CD14-positive monocyte (primary cell): ENCODE measurements at regions not wholly inside any gene's neighbourhood (a gene's known extent, or its start where the extent isn't known, plus 50 kb on each side); places are given as distances from the start of the nearest gene placed in this dataset.

Experiments
- DNase-seq, 3 donors: peaks; one replicate each; pipeline ENCODE4 v3.0.0-alpha.2; 2011 to 2022
- H2AFZ ChIP-seq: 2 replicates; pipeline ENCODE4 v1.6.0; 2012; ENCODE audit warnings: mild to moderate bottlenecking, low read depth, low read length, inconsistent platforms; ENCODE audit not compliant: insufficient read depth, poor library complexity, severe bottlenecking
- H3K27ac ChIP-seq, 2 donors: 1 replicate in 1 of 2; 2 replicates in 1 of 2; pipeline ENCODE4 v1.5.1; 2012 to 2013; ENCODE audit warnings: low read length in 2 of 2, control low read depth in 1 of 2, inconsistent platforms in 1 of 2, low read depth in 1 of 2, mild to moderate bottlenecking in 1 of 2
- H3K27me3 ChIP-seq, 2 donors: one replicate each; pipeline versions ENCODE4 v1.6.0 to v1.6.1; 2011 to 2013; ENCODE audit warnings: low read length in 2 of 2; ENCODE audit not compliant: control insufficient read depth in 2 of 2, insufficient read depth in 2 of 2
- H3K36me3 ChIP-seq, 2 donors: replicated peaks in 1 of 2; 1 replicate in 1 of 2; 2 replicates in 1 of 2; pipeline versions ENCODE4 v1.5.1 to v1.6.1; 2012 to 2013; ENCODE audit warnings: low read length in 2 of 2, control low read depth in 1 of 2, inconsistent platforms in 1 of 2, mild to moderate bottlenecking in 1 of 2; ENCODE audit not compliant: insufficient read depth in 2 of 2, control insufficient read depth in 1 of 2
- H3K4me1 ChIP-seq, 2 donors: 1 replicate in 1 of 2; 2 replicates in 1 of 2; pipeline versions ENCODE4 v1.5.1 to v1.6.1; 2012 to 2013; ENCODE audit warnings: low read length in 2 of 2, control low read depth in 1 of 2, inconsistent platforms in 1 of 2, mild to moderate bottlenecking in 1 of 2, moderate library complexity in 1 of 2; ENCODE audit not compliant: insufficient read depth in 2 of 2, control insufficient read depth in 1 of 2
- H3K4me2 ChIP-seq: replicated peaks from 2 replicates; pipeline ENCODE3; 2012; ENCODE audit warnings: low read length, moderate library complexity, mild to moderate bottlenecking; ENCODE audit not compliant: poor library complexity, severe bottlenecking; ENCODE audit errors: extremely low read depth
- H3K4me3 ChIP-seq, 3 experiments: fragments of 200-600 bp in 1 of 3; sonication (generic) in 1 of 3; replicated peaks in 1 of 3; 1 replicate in 2 of 3; 2 replicates in 1 of 3; pipeline ENCODE4 v1.5.1; 2011 to 2013; ENCODE audit warnings: low read length in 3 of 3, mild to moderate bottlenecking in 3 of 3, control low read depth in 2 of 3, low read depth in 2 of 3, inconsistent platforms in 1 of 3, moderate library complexity in 1 of 3
- H3K79me2 ChIP-seq: 2 replicates; pipeline ENCODE4 v1.6.0; 2012; ENCODE audit warnings: mild to moderate bottlenecking, control low read depth, inconsistent platforms, low read length, moderate library complexity; ENCODE audit not compliant: insufficient read depth
- H3K9ac ChIP-seq: 2 replicates; pipeline ENCODE4 v1.6.0; 2017; ENCODE audit warnings: low read length, mild to moderate bottlenecking; ENCODE audit not compliant: insufficient read depth, poor library complexity, severe bottlenecking
- H3K9me3 ChIP-seq, 2 donors: replicated peaks in 1 of 2; 1 replicate in 1 of 2; 2 replicates in 1 of 2; pipeline versions ENCODE4 v1.5.1 to v1.6.1; 2012 to 2013; ENCODE audit warnings: low read length in 2 of 2, control low read depth in 1 of 2; ENCODE audit not compliant: control insufficient read depth in 1 of 2, insufficient read depth in 1 of 2
- H4K20me1 ChIP-seq: 2 replicates; pipeline ENCODE4 v1.6.0; 2012; ENCODE audit warnings: mild to moderate bottlenecking, low read length, control low read depth, moderate library complexity; ENCODE audit not compliant: insufficient read depth
- H3K27ac Mint-ChIP-seq, 7 donors: one replicate each; pipeline ENCODE4 v1.8.0; 2020; ENCODE audit warnings: mild to moderate bottlenecking in 7 of 7, mixed read lengths in 7 of 7, moderate library complexity in 6 of 7, inconsistent platforms in 2 of 7
- H3K27me3 Mint-ChIP-seq, 3 donors: one replicate each; pipeline ENCODE4 v1.8.0; 2021 to 2022; ENCODE audit warnings: low read depth in 3 of 3, mild to moderate bottlenecking in 3 of 3, mixed read lengths in 3 of 3, moderate library complexity in 3 of 3, inconsistent platforms in 1 of 3
- H3K36me3 Mint-ChIP-seq, 2 donors: one replicate each; pipeline ENCODE4 v1.8.0; 2020; ENCODE audit warnings: mixed read lengths in 2 of 2, inconsistent platforms in 1 of 2, mild to moderate bottlenecking in 1 of 2
- H3K4me1 Mint-ChIP-seq: one replicate; pipeline ENCODE4 v1.8.0; 2020; ENCODE audit warnings: mild to moderate bottlenecking, mixed read lengths
- H3K4me3 Mint-ChIP-seq, 2 donors: one replicate each; pipeline ENCODE4 v1.8.0; 2020; ENCODE audit warnings: mild to moderate bottlenecking in 2 of 2, mixed read lengths in 2 of 2, moderate library complexity in 1 of 2
- H3K9me3 Mint-ChIP-seq, 7 donors: one replicate each; pipeline ENCODE4 v1.8.0; 2020 to 2022; ENCODE audit warnings: mixed read lengths in 7 of 7, mild to moderate bottlenecking in 6 of 7, moderate library complexity in 6 of 7, inconsistent platforms in 2 of 7
- WGBS: methylation state at CpG from one replicate; pipeline ENCODE4 v1.1.5; 2013; ENCODE audit warnings: missing lambda C conversion rate; ENCODE audit not compliant: insufficient coverage; 5-methylcytosine and 5-hydroxymethylcytosine counted together
- intact Hi-C, 2 donors: fragments of 100-400 bp; cut with micrococcal nuclease; formaldehyde crosslinking; loops; one replicate each; pipeline versions ENCODE4 v1.15.0 to v1.15.1; 2023
- TF ChIP-seq, protein P1 (sequence below): fragments of 200-600 bp; IDR thresholded peaks from one replicate; pipeline ENCODE4 v1.8.0; 2022; ENCODE audit warnings: antibody characterized with exemption, mild to moderate bottlenecking

DNA sequence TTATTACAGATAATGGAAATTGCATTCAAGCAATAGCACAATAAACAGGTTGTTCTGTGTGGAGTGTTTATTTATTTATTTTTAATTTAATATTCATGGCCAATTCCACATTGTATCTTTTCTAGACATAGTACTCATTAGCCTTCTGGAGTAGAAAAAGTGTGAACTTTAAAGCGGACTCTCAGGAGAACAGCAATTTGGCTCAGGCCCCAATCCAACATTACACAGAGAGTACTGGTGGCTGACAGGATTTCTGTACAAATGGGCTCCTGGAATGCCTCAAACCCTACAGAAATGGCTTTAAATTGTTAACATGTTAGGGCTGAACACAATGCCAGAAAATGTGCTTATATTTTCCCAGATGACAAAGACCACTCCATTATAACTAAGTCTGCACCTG lies 533.9 kb upstream of the NXPH2 start:
- Mint-ChIP-seq H3K36me3 (no peaks in the 10 kb centered on the region), H3K27me3 (no peaks in the 10 kb centered on the region), H3K4me1 (no peaks in the 10 kb centered on the region), H3K27ac (no peak overlapping the region), H3K4me3 (no peak overlapping the region), H3K9me3 (peaks cover 0 to 2% (median 0%) of the 10 kb centered on the region in 7 donors)
- H3K4me1 ChIP-seq = no peaks in the 10 kb centered on the region
- H3K9ac ChIP-seq = no peak overlapping the region
- no peaks in the 10 kb centered on the region for H3K9me3 ChIP-seq
- H3K4me2 ChIP-seq = no peak overlapping the region
- no peak overlapping the region for H3K4me3 ChIP-seq
- TF ChIP-seq, protein P1, sequence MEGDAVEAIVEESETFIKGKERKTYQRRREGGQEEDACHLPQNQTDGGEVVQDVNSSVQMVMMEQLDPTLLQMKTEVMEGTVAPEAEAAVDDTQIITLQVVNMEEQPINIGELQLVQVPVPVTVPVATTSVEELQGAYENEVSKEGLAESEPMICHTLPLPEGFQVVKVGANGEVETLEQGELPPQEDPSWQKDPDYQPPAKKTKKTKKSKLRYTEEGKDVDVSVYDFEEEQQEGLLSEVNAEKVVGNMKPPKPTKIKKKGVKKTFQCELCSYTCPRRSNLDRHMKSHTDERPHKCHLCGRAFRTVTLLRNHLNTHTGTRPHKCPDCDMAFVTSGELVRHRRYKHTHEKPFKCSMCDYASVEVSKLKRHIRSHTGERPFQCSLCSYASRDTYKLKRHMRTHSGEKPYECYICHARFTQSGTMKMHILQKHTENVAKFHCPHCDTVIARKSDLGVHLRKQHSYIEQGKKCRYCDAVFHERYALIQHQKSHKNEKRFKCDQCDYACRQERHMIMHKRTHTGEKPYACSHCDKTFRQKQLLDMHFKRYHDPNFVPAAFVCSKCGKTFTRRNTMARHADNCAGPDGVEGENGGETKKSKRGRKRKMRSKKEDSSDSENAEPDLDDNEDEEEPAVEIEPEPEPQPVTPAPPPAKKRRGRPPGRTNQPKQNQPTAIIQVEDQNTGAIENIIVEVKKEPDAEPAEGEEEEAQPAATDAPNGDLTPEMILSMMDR = no peak
- intact Hi-C loops = no loop called here
- no peak overlapping the region for H3K27ac ChIP-seq
- no CpG with 5 or more reads among the region's 1 CpG for WGBS
- no peak for DNase-seq
- no peaks in the 10 kb centered on the region for H3K36me3 ChIP-seq
- no peak overlapping the region for H2AFZ ChIP-seq
- H3K79me2 ChIP-seq = no peaks in the 10 kb centered on the region
- no peaks in the 10 kb centered on the region for H4K20me1 ChIP-seq
- H3K27me3 ChIP-seq = no peaks in the 10 kb centered on the region

DNA sequence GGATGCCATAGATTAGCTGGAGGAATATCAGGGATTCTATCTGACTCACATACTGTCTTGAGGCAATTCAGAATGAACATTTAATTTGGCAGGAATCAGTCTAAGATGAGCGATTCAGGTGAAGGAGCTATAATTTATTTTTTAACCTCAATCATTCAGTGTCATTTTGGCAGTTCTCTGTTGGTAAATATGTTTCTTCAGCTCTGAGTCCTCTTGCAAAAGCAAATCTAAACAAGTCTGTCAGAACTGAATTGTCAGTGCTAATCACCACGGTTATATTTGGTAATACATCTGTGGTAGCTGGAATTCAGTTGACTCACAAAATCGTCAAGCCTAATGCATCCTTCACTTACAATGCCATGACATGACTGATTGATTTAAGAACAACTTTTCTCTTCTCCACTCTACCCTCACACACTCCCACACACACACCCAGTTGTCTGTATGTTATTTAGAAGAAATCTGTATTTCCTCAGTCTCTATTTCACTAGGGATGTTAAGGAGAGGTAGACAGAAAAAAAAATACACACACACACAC lies 516.6 kb upstream of the NXPH2 start:
- Mint-ChIP-seq H3K4me3 (no peak overlapping the region), H3K9me3 (peaks cover 0 to 7% (median 2%) of the 10 kb centered on the region in 7 donors), H3K36me3 (no peaks in the 10 kb centered on the region), H3K27me3 (no peaks in the 10 kb centered on the region), H3K27ac (no peak overlapping the region), H3K4me1 (no peaks in the 10 kb centered on the region)
- H3K4me2 ChIP-seq = no peak overlapping the region
- WGBS = no CpG with 5 or more reads among the region's 3 CpGs
- peaks cover 0 to 11% of the 10 kb centered on the region in 2 donors for H3K9me3 ChIP-seq
- H3K9ac ChIP-seq = no peak overlapping the region
- no peaks in the 10 kb centered on the region for H3K27me3 ChIP-seq
- TF ChIP-seq, protein P1 = no peak
- H3K27ac ChIP-seq = no peak overlapping the region
- H3K4me3 ChIP-seq = no peak overlapping the region
- H2AFZ ChIP-seq = no peak overlapping the region
- H3K79me2 ChIP-seq = no peaks in the 10 kb centered on the region
- no peaks in the 10 kb centered on the region for H3K36me3 ChIP-seq
- H4K20me1 ChIP-seq = no peaks in the 10 kb centered on the region
- H3K4me1 ChIP-seq = no peaks in the 10 kb centered on the region
- no peak for DNase-seq
- intact Hi-C loops = no loop called here
